NB4 (cell line): ENCODE measurements at regions not wholly inside any gene's neighbourhood (a gene's known extent, or its start where the extent isn't known, plus 50 kb on each side); places are given as distances from the start of the nearest gene placed in this dataset.
A peak's percentile ranks its signal among the peaks of the same experiment; 100 is the strongest.

Source experiments
- DNase-seq: peaks from one replicate; pipeline ENCODE4 v3.0.0; 2010; ENCODE audit warnings: low read depth
- H3K4me3 ChIP-seq: one replicate; pipeline ENCODE4 v1.5.1; 2011; ENCODE audit warnings: mild to moderate bottlenecking, low read depth, low read length, moderate library complexity
- CTCF ChIP-seq: IDR thresholded peaks from one replicate; pipeline ENCODE4 v1.5.1; 2012; ENCODE audit warnings: low read depth, low read length
- MAX ChIP-seq: IDR thresholded peaks from 2 replicates; pipeline ENCODE4 v1.6.1; 2011; ENCODE audit warnings: low read depth, low read length
- MYC ChIP-seq: IDR thresholded peaks from 2 replicates; pipeline ENCODE4 v1.6.1; 2011; ENCODE audit warnings: low read depth, low read length
- POLR2A ChIP-seq: IDR thresholded peaks from 2 replicates; pipeline ENCODE4 v1.6.1; 2011; ENCODE audit warnings: mild to moderate bottlenecking; ENCODE audit not compliant: insufficient read length; ENCODE audit errors: extremely low read depth

- DNase-seq, result peak; percentile 31
- TF ChIP-seq MAX, result no peak
- TF ChIP-seq POLR2A, result no peak
- TF ChIP-seq MYC, result no peak
- no peak for TF ChIP-seq CTCF
Observed at GRCh38 chr1:234776256-234776875, 166.4 kb upstream of the IRF2BP2 start.

DNA sequence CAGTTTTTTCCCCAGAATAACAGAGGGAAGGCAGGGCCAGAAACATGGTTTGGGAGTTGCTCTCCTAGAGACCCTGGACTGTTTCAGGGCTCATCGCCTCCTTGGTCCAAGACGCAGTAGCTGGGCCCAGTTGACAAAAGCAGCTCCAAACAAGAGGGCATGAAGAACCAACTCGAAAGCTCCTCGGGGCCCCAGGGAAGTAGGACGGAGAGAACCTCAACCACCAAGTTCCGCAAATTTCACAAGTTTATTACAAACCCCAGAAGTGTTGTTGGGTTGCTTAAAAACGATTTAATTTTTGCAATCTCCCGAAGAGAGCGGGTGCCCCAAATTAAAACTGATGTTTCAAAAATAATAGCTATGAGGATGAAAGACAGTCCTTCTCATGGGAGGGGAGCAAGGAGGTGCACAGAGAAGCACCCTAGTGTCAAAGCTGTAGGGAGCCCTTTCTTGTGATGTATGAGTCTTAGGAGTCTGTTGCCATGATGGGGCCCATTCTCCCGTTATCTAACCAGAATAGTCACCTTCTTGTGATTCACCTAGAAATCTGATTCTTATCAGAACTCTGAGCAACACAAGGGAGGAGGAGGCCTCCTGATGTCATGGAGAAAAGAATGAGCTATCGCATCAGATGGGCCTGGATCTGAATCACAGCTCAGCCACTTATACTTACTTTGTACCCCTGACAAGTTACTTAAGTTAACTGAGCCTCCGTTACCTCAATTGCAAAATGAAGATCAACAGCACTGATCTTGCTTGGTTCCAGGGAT lies 165.7 kb upstream of the IRF2BP2 start:
- H3K4me3 ChIP-seq, result no peak overlapping the region
- peak; percentile 61 for TF ChIP-seq MYC
- TF ChIP-seq CTCF, result no peak
- peak; percentile 17 for TF ChIP-seq POLR2A
- peak; percentile 97 for DNase-seq

More at GRCh38 chr1:234776256-234776875, 166.4 kb upstream of the IRF2BP2 start:
- no peak overlapping the region for H3K4me3 ChIP-seq

DNA sequence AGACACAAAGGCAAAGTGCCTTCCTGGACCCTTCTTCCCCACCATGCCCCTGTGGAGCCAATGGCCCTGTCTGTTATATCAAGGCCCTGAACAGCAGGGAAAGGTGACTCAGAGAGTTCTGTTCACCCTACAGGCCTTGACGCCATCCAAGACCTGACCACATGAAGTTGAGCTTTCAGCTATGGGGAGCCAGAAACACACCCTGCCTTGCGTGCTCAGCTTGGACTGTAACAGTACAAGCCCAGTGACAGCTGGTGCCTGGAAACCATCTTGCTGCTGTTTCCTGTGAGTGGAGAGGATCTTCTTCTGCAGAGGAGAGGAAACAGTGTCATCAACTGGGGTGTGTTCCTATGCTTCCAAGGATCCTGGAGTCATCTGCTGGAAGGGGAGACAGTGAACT lies 165.0 kb upstream of the IRF2BP2 start:
- H3K4me3 ChIP-seq, result no peak overlapping the region
- DNase-seq, result peak; percentile 89
- TF ChIP-seq CTCF, result no peak
- TF ChIP-seq MYC, result no peak
- TF ChIP-seq MAX, result no peak
- TF ChIP-seq POLR2A, result no peak

DNA sequence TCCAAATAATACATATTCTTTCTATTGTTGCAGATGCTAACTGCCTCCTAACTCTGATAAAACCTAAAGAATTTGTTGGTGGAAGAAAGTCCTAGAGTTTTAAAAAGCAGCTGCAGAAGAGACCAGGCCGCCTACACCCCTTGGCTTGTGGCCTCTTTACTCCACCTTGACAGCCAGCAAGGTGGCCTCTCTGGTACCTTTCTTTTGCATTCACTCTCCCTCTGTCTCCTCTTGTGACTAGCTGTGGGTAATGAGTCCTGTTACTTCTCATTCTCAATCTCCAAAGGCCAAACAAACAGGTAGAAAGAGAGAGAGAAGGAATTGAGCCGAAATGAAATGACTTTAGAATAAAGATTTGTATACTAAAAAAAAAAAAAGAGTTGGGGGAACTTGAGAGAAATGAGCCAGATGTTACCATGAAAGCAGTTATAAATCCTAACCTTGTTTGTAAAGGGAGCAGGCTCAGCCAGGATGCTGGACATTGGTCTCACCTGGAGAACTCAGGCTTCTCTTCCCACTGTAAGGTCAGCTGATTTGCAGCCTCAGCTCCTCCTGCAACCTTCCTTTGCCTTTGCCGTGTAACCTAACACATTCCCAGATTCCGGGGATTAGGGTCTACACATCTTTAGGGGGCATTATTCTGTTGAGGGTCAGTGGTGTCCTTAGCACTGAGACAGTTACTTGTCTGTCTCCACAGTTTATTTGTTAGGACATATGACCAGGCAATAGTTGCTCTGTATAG lies 164.1 kb upstream of the IRF2BP2 start:
- H3K4me3 ChIP-seq, result no peak overlapping the region
- DNase-seq, result no peak
- TF ChIP-seq MAX (no peak), CTCF (no peak), POLR2A (no peak), MYC (no peak)

- DNase-seq, result peak; percentile 99
- peak overlapping the region; percentile 64 for H3K4me3 ChIP-seq
- TF ChIP-seq CTCF (no peak), POLR2A (peak; percentile 60), MYC (peak; percentile 89), MAX (peak; percentile 68)
Observed at GRCh38 chr1:234772345-234773147, 162.6 kb upstream of the IRF2BP2 start.
